Liver (tissue), 8 donors: ENCODE measurements at regions not wholly inside any gene's neighbourhood (a gene's known extent, or its start where the extent isn't known, plus 50 kb on each side); places are given as distances from the start of the nearest gene placed in this dataset.

Source experiments
- DNase-seq: peaks from one replicate; pipeline ENCODE4 v3.0.0-alpha.2; 2017; ENCODE audit warnings: low spot score
- H3K27ac ChIP-seq, 2 donors: one replicate each; pipeline ENCODE4 v1.7.0; 2013; ENCODE audit warnings: inconsistent platforms in 2 of 2, low read length in 2 of 2, control low read depth in 1 of 2, low read depth in 1 of 2, mild to moderate bottlenecking in 1 of 2
- H3K27me3 ChIP-seq, 4 donors: one replicate each; pipeline versions ENCODE4 v1.6.1 to v1.7.0; 2013; ENCODE audit warnings: low read length in 3 of 4, inconsistent platforms in 1 of 4, mild to moderate bottlenecking in 1 of 4, moderate library complexity in 1 of 4; ENCODE audit not compliant: control insufficient read depth in 4 of 4, insufficient read depth in 4 of 4
- H3K36me3 ChIP-seq, 4 donors: one replicate each; pipeline versions ENCODE4 v1.6.1 to v1.7.0; 2013; ENCODE audit warnings: low read length in 3 of 4, mild to moderate bottlenecking in 3 of 4, low read depth in 1 of 4, moderate library complexity in 1 of 4; ENCODE audit not compliant: control insufficient read depth in 4 of 4, insufficient read depth in 3 of 4
- H3K4me1 ChIP-seq, 4 donors: one replicate each; pipeline versions ENCODE4 v1.6.1 to v1.7.0; 2013; ENCODE audit warnings: low read length in 3 of 4, mild to moderate bottlenecking in 3 of 4, moderate library complexity in 1 of 4; ENCODE audit not compliant: control insufficient read depth in 4 of 4, insufficient read depth in 4 of 4
- H3K4me3 ChIP-seq, 3 donors: one replicate each; pipeline versions ENCODE4 v1.6.1 to v1.7.0; 2013; ENCODE audit warnings: low read length in 3 of 3, control low read depth in 1 of 3, low read depth in 1 of 3, mild to moderate bottlenecking in 1 of 3
- H3K9ac ChIP-seq, 2 donors: one replicate each; pipeline ENCODE4 v1.7.0; 2013; ENCODE audit warnings: low read length in 2 of 2, mild to moderate bottlenecking in 2 of 2, moderate library complexity in 2 of 2, control low read depth in 1 of 2, low read depth in 1 of 2
- H3K9me3 ChIP-seq, 4 donors: one replicate each; pipeline versions ENCODE4 v1.6.1 to v1.7.0; 2013; ENCODE audit warnings: low read length in 3 of 4; ENCODE audit not compliant: control insufficient read depth in 4 of 4
- ATF3 ChIP-seq: IDR thresholded peaks from 2 replicates; pipeline ENCODE4 v1.6.1; 2016; ENCODE audit warnings: antibody characterized with exemption
- CTCF ChIP-seq: fragments of 150-350 bp; IDR thresholded peaks from 2 replicates; pipeline ENCODE4 v1.5.1; 2017; ENCODE audit warnings: improper control_type of control experiment, low read depth, low read length; ENCODE audit not compliant: missing input control
- FOXA1 ChIP-seq: IDR thresholded peaks from 2 replicates; pipeline ENCODE4 v1.6.1; 2016; ENCODE audit warnings: antibody characterized with exemption
- FOXA2 ChIP-seq: IDR thresholded peaks from 2 replicates; pipeline ENCODE4 v1.6.1; 2016; ENCODE audit warnings: antibody characterized with exemption
- GABPA ChIP-seq, 2 donors: IDR thresholded peaks in 1 of 2; conservative IDR thresholded peaks in 1 of 2; 2 replicates each; pipeline ENCODE4 v1.6.1; 2016; ENCODE audit warnings: antibody characterized with exemption in 2 of 2, mild to moderate bottlenecking in 1 of 2, moderate library complexity in 1 of 2
- HNF4A ChIP-seq, 2 donors: conservative IDR thresholded peaks; 2 replicates each; pipeline ENCODE4 v1.6.1; 2016; ENCODE audit warnings: antibody characterized with exemption in 2 of 2, mild to moderate bottlenecking in 2 of 2
- HNF4G ChIP-seq: IDR thresholded peaks from 2 replicates; pipeline ENCODE4 v1.6.1; 2016; ENCODE audit warnings: antibody characterized with exemption
- JUND ChIP-seq, 2 donors: IDR thresholded peaks; 2 replicates each; pipeline ENCODE4 v1.6.1; 2016; ENCODE audit warnings: antibody characterized with exemption in 2 of 2
- MAX ChIP-seq: IDR thresholded peaks from 2 replicates; pipeline ENCODE4 v1.6.1; 2016; ENCODE audit warnings: antibody characterized with exemption
- NR2F2 ChIP-seq: IDR thresholded peaks from 2 replicates; pipeline ENCODE4 v1.6.1; 2016; ENCODE audit warnings: antibody characterized with exemption
- RAD21 ChIP-seq, 2 donors: IDR thresholded peaks; 2 replicates each; pipeline ENCODE4 v1.6.1; 2016; ENCODE audit warnings: antibody characterized with exemption in 2 of 2, mild to moderate bottlenecking in 2 of 2
- REST ChIP-seq: IDR thresholded peaks from 2 replicates; pipeline ENCODE4 v1.6.1; 2016; ENCODE audit warnings: antibody characterized with exemption, mild to moderate bottlenecking
- RXRA ChIP-seq, 2 donors: IDR thresholded peaks; 2 replicates each; pipeline ENCODE4 v1.6.1; 2017 to 2018; ENCODE audit warnings: antibody characterized with exemption in 2 of 2, mild to moderate bottlenecking in 1 of 2
- SP1 ChIP-seq: IDR thresholded peaks from 2 replicates; pipeline ENCODE4 v1.6.1; 2018; ENCODE audit warnings: antibody characterized with exemption, mild to moderate bottlenecking
- TAF1 ChIP-seq: conservative IDR thresholded peaks from 2 replicates; pipeline ENCODE4 v1.6.1; 2016; ENCODE audit warnings: antibody characterized with exemption, mild to moderate bottlenecking
- YY1 ChIP-seq: IDR thresholded peaks from 2 replicates; pipeline ENCODE4 v1.6.1; 2016; ENCODE audit warnings: antibody characterized with exemption, mild to moderate bottlenecking
- ZBTB33 ChIP-seq: IDR thresholded peaks from 2 replicates; pipeline ENCODE4 v1.6.1; 2016; ENCODE audit warnings: antibody characterized with exemption
- WGBS: extraction: QIAGEN DNeasy Blood & Tissue Kit; methylation state at CpG from one replicate; pipeline ENCODE4 v1.1.7; 2013; 5-methylcytosine and 5-hydroxymethylcytosine counted together
- donor health status: healthy.
- donor health status: healthy.
- donor health status: healthy.
- donor health status: healthy.
- donor health status: healthy.

- no peaks in the 10 kb centered on the region for H3K36me3 ChIP-seq
- H3K27ac ChIP-seq = no peak overlapping the region
- TF ChIP-seq SP1 = no peak
- no peak for TF ChIP-seq ATF3
- TF ChIP-seq HNF4G = no peak
- no peak for TF ChIP-seq RXRA (IDR thresholded peaks at IDR 0.05)
- no peak for TF ChIP-seq FOXA1
- TF ChIP-seq HNF4A (conservative IDR thresholded peaks at IDR 0.05) = no peak
- no peak for TF ChIP-seq ZBTB33
- no peak for TF ChIP-seq GABPA (IDR thresholded peaks at IDR 0.05 in 1 of 2, conservative IDR thresholded peaks at IDR 0.05 in 1 of 2)
- TF ChIP-seq MAX = no peak
- TF ChIP-seq CTCF = no peak
- TF ChIP-seq RAD21 (IDR thresholded peaks at IDR 0.05) = no peak
- no peak for TF ChIP-seq YY1
- no peak for TF ChIP-seq REST
- no peak for TF ChIP-seq JUND (IDR thresholded peaks at IDR 0.05)
- no peak for TF ChIP-seq FOXA2
- TF ChIP-seq NR2F2 = no peak
- no peak for TF ChIP-seq TAF1
- H3K9me3 ChIP-seq = no peaks in the 10 kb centered on the region
- H3K27me3 ChIP-seq = peaks cover 0 to 4% (median 0%) of the 10 kb centered on the region in 4 donors
- H3K4me1 ChIP-seq = no peaks in the 10 kb centered on the region
- 68% methylated on average over 2 of the region's 2 CpGs for WGBS
- no peak for DNase-seq
- H3K9ac ChIP-seq = no peak overlapping the region
- no peak overlapping the region for H3K4me3 ChIP-seq
These were observed 116.4 kb downstream of the PWWP3B start for GRCh38 chrX:106284431-106285025.
